Body of pancreas (tissue), 4 donors: ENCODE measurements at regions not wholly inside any gene's neighbourhood (a gene's known extent, or its start where the extent isn't known, plus 50 kb on each side); places are given as distances from the start of the nearest gene placed in this dataset.

Experiments used
- ATAC-seq: fragments of 150-250 bp; one replicate; pipeline ENCODE4 v1.9.1; 2016
- DNase-seq, 4 donors: peaks; one replicate each; pipeline ENCODE4 v3.0.0-alpha.2; 2019
- H3K27ac ChIP-seq, 4 donors: fragments of 200-600 bp; sonication (generic); 1 replicate in 3 of 4; 2 replicates in 1 of 4; pipeline versions ENCODE4 v1.5.1 to v1.6.1; 2016 to 2019; ENCODE audit warnings: mild to moderate bottlenecking in 1 of 4, mixed read lengths in 1 of 4, moderate library complexity in 1 of 4
- H3K27me3 ChIP-seq, 2 donors: fragments of 200-600 bp; sonication (generic); one replicate each; pipeline ENCODE4 v1.6.0; 2016; ENCODE audit warnings: mild to moderate bottlenecking in 1 of 2
- H3K36me3 ChIP-seq, 2 donors: fragments of 200-600 bp; sonication (generic); replicated peaks in 1 of 2; 2 replicates each; pipeline ENCODE4 v1.5.1; 2016; ENCODE audit warnings: low read depth in 2 of 2; ENCODE audit not compliant: insufficient read depth in 1 of 2
- H3K4me1 ChIP-seq: fragments of 200-600 bp; sonication (generic); one replicate; pipeline ENCODE4 v1.6.0; 2016
- H3K4me3 ChIP-seq, 2 donors: fragments of 200-600 bp; sonication (generic); 1 replicate in 1 of 2; 2 replicates in 1 of 2; pipeline ENCODE4 v1.5.1; 2016 to 2019
- H3K9me3 ChIP-seq, 3 donors: fragments of 200-600 bp; sonication (generic); 1 replicate in 2 of 3; 2 replicates in 1 of 3; pipeline ENCODE4 v1.5.1; 2016
- POLR2A ChIP-seq, 3 donors: fragments of 450-650 bp; IDR thresholded peaks; one replicate each; pipeline ENCODE4 v1.6.1; 2016; ENCODE audit warnings: antibody characterized with exemption in 3 of 3, mild to moderate bottlenecking in 2 of 3
- WGBS, 2 donors: methylation state at CpG; one replicate each; pipeline ENCODE4 v1.1.5; 2017; 5-methylcytosine and 5-hydroxymethylcytosine counted together
- intact Hi-C: fragments of 100-400 bp; cut with DNase I; formaldehyde crosslinking; loops from one replicate; pipeline ENCODE4 v1.15.1; 2023
- TF ChIP-seq, protein P1 (sequence below), 7 experiments: fragments of 450-650 bp in 4 of 7; fragments of 200-600 bp in 3 of 7; sonication (generic) in 3 of 7; IDR thresholded peaks; one replicate each; pipeline ENCODE4 v1.5.1; 2016 to 2019; ENCODE audit warnings: antibody characterized with exemption in 7 of 7

DNA sequence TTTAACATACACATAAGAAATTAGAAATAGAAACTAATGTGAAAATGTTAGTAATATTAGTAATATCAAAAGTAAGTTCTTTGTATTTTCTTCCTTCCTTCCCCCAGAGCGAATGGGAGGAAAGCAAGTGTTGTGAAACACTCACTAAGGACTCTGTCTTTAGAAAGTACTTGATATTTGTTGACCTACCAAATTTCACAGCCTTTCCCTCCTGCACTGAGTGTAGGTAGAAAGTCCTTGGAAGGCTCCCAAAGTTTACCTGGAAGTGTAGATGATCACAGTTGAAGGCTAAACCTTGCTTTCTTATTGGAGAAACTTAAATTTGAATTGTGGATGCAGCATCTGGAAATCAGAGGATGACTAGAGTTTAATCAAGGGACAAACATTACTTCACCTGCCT is 1459.5 kb upstream of the SPRY2 start:
- H3K4me1 ChIP-seq, result no peaks in the 10 kb centered on the region
- H3K36me3 ChIP-seq, result no peaks in the 10 kb centered on the region
- TF ChIP-seq, protein P1, sequence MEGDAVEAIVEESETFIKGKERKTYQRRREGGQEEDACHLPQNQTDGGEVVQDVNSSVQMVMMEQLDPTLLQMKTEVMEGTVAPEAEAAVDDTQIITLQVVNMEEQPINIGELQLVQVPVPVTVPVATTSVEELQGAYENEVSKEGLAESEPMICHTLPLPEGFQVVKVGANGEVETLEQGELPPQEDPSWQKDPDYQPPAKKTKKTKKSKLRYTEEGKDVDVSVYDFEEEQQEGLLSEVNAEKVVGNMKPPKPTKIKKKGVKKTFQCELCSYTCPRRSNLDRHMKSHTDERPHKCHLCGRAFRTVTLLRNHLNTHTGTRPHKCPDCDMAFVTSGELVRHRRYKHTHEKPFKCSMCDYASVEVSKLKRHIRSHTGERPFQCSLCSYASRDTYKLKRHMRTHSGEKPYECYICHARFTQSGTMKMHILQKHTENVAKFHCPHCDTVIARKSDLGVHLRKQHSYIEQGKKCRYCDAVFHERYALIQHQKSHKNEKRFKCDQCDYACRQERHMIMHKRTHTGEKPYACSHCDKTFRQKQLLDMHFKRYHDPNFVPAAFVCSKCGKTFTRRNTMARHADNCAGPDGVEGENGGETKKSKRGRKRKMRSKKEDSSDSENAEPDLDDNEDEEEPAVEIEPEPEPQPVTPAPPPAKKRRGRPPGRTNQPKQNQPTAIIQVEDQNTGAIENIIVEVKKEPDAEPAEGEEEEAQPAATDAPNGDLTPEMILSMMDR (IDR thresholded peaks at IDR 0.05), result no peak
- TF ChIP-seq POLR2A (IDR thresholded peaks at IDR 0.05), result no peak
- H3K4me3 ChIP-seq, result no peak overlapping the region
- no peak for ATAC-seq
- no peaks in the 10 kb centered on the region for H3K27me3 ChIP-seq
- 56 to 83% methylated on average over 1 of the region's 1 CpG for WGBS, 2 donors
- H3K27ac ChIP-seq, result no peak overlapping the region
- no peak for DNase-seq
- intact Hi-C loops, result no loop called here
- H3K9me3 ChIP-seq, result no peaks in the 10 kb centered on the region

DNA sequence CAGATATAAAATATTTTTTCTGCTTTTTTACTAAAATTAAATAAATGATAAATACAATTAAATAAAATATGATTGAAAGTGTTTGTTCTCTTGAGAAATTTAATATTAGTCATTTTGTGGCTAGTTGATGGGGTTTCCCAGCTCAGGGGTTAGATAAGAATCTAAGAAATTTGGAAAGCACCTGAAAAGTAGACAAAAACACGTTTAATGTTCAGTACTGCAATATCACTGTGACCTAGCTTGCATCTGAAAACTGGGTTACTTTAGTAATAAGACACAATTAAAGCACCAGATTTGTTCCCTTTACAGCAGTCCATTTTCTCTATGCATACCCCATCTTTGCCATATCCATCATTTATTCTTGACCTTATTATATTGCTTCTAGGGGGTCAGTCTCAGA is 1454.8 kb upstream of the SPRY2 start:
- Histone ChIP-seq H3K27me3 (no peaks in the 10 kb centered on the region), H3K27ac (no peak overlapping the region), H3K4me3 (no peak overlapping the region), H3K36me3 (no peaks in the 10 kb centered on the region), H3K9me3 (no peaks in the 10 kb centered on the region), H3K4me1 (no peaks in the 10 kb centered on the region)
- intact Hi-C loops, result no loop called here
- TF ChIP-seq, protein P1 (IDR thresholded peaks at IDR 0.05), result no peak
- TF ChIP-seq POLR2A (IDR thresholded peaks at IDR 0.05), result no peak
- 21 to 38% methylated on average over 1 of the region's 1 CpG for WGBS, 2 donors
- DNase-seq, result no peak
- no peak for ATAC-seq

DNA sequence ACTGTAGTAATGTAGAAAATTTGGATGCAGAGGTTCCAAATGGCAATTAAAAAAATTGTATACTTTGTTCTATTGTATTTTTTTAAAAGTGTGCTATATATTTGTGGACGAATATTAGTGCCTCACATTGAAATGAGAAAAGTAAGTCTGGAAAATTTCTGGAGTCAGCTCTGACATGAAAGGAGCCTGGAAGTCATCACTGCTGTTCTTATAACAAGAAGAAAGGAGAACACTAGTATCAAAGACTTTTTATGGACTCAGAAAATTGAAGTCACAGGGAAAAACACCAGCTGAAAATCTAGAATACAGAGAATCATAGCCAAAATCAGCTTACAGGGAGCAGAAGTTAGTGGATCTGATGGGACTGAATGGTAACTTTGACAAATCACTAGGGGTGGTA is 1450.7 kb upstream of the SPRY2 start:
- DNase-seq (no peak), ATAC-seq (no peak)
- intact Hi-C loops, result no loop called here
- no peaks in the 10 kb centered on the region for H3K36me3 ChIP-seq
- H3K9me3 ChIP-seq, result no peaks in the 10 kb centered on the region
- no peaks in the 10 kb centered on the region for H3K27me3 ChIP-seq
- H3K27ac ChIP-seq, result no peak overlapping the region
- TF ChIP-seq, protein P1 (IDR thresholded peaks at IDR 0.05), result no peak
- no peak for TF ChIP-seq POLR2A (IDR thresholded peaks at IDR 0.05)
- 34 to 35% methylated on average over 1 of the region's 1 CpG for WGBS, 2 donors
- no peaks in the 10 kb centered on the region for H3K4me1 ChIP-seq
- no peak overlapping the region for H3K4me3 ChIP-seq

DNA sequence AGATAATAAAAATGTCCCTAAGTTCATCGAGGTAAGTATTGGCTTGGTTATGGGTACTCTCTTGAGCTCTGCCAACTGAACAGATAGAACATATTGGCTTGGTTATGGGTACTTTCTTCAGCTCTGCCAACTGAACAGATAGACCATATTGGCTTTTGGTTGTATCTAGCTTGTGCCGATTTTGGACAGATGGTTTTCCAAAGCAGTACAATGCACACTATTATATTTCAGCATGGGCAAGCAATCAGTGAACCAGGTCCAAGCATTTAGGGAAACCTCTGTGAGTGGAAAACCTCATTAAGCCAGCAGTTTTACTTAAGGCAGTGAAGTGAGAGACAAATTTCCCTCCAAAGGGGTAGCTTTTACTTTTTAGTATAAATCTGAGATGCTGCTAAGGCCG is 1440.5 kb upstream of the SPRY2 start:
- WGBS, 2 donors, result 86 to 88% methylated on average over 3 of the region's 3 CpGs
- H3K9me3 ChIP-seq, result no peaks in the 10 kb centered on the region
- TF ChIP-seq, protein P1 (IDR thresholded peaks at IDR 0.05), result no peak
- TF ChIP-seq POLR2A (IDR thresholded peaks at IDR 0.05), result no peak
- intact Hi-C loops, result no loop called here
- no peaks in the 10 kb centered on the region for H3K36me3 ChIP-seq
- ATAC-seq (no peak), DNase-seq (no peak)
- H3K27ac ChIP-seq, result no peak overlapping the region
- no peaks in the 10 kb centered on the region for H3K4me1 ChIP-seq
- no peaks in the 10 kb centered on the region for H3K27me3 ChIP-seq
- no peak overlapping the region for H3K4me3 ChIP-seq

DNA sequence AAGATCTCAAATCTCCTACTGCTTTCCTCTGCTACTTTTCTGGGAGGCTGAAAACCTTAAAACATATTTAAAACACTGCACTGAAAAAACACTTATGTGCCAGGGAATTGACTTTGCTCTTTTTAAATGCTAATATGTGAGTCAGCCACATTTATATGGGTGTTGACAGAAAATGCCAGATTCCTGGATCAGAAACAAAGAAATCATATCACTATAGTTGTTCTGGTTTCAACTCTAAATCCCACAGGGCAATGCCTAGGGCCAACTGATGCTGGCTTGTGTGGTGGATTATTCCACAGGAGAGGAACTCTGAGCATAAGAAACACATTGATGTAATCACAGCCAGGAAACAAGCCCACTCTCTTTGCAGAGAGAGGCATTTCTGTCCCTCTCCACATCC is 1439.0 kb upstream of the SPRY2 start:
- Histone ChIP-seq H3K4me1 (no peaks in the 10 kb centered on the region), H3K9me3 (no peaks in the 10 kb centered on the region), H3K27me3 (no peaks in the 10 kb centered on the region), H3K27ac (no peak overlapping the region), H3K4me3 (no peak overlapping the region), H3K36me3 (no peaks in the 10 kb centered on the region)
- no peak for TF ChIP-seq POLR2A (IDR thresholded peaks at IDR 0.05)
- TF ChIP-seq, protein P1 (IDR thresholded peaks at IDR 0.05), result no peak
- DNase-seq (no peak), ATAC-seq (no peak)
- intact Hi-C loops, result no loop called here
